GM18508 (cell line): ENCODE measurements at regions not wholly inside any gene's neighbourhood (a gene's known extent, or its start where the extent isn't known, plus 50 kb on each side); places are given as distances from the start of the nearest gene placed in this dataset.

ENCODE experiments used
- ATAC-seq: cut with Tn5 transposase; IDR thresholded peaks from one replicate; pipeline ENCODE4 v1.9.1; 2021; ENCODE audit warnings: moderate number of reproducible peaks; ENCODE audit not compliant: insufficient read depth, unreplicated experiment

GRCh38 chr18:78925557-78926242 lies 53.9 kb upstream of the SALL3 start:
- no peak for ATAC-seq

GRCh38 chr18:78926243-78926615 lies 53.4 kb upstream of the SALL3 start:
- ATAC-seq = no peak

- no peak for ATAC-seq
Observed at GRCh38 chr18:78927156-78927555, 52.5 kb upstream of the SALL3 start.

GRCh38 chr18:78927616-78928015 lies 52.0 kb upstream of the SALL3 start:
- ATAC-seq = no peak

GRCh38 chr18:78928076-78928475 lies 51.5 kb upstream of the SALL3 start:
- ATAC-seq = no peak

- no peak for ATAC-seq
Observed at GRCh38 chr18:78929516-78929915, 50.1 kb upstream of the SALL3 start.
